BJ (cell line): ENCODE measurements at regions not wholly inside any gene's neighbourhood (a gene's known extent, or its start where the extent isn't known, plus 50 kb on each side); places are given as distances from the start of the nearest gene placed in this dataset.
A peak's percentile ranks its signal among the peaks of the same experiment; 100 is the strongest.

Source experiments
- CTCF ChIA-PET: fragments of 350-600 bp; formaldehyde crosslinking; extraction: SDS; loops from one replicate; lab custom pipeline; 2021; ENCODE audit warnings: antibody characterized with exemption, inconsistent platforms; lab: Yijun Ruan, JAX
- POLR2A ChIA-PET: fragments of 300-600 bp; sonication (Branson Sonifier 250); formaldehyde crosslinking; extraction: SDS; loops from one replicate; lab custom pipeline; 2021; ENCODE audit warnings: antibody characterized with exemption; lab: Charles Lee
- DNase-seq: peaks from one replicate; pipeline ENCODE4 v3.0.0-alpha.2; 2011; ENCODE audit warnings: low read depth
- H3K27me3 ChIP-seq: 2 replicates; pipeline ENCODE4 v1.6.0; 2011; ENCODE audit warnings: low read length; ENCODE audit not compliant: control insufficient read depth, insufficient read depth
- H3K36me3 ChIP-seq: 2 replicates; pipeline ENCODE4 v1.5.1; 2011; ENCODE audit warnings: low read length; ENCODE audit not compliant: control insufficient read depth, insufficient read depth
- H3K4me3 ChIP-seq: 2 replicates; pipeline ENCODE4 v1.5.1; 2011; ENCODE audit warnings: low read depth, mild to moderate bottlenecking, control low read depth, low read length
- CTCF ChIP-seq: IDR thresholded peaks from 2 replicates; pipeline ENCODE4 v1.5.1; 2011; ENCODE audit warnings: low read depth, mild to moderate bottlenecking, control low read depth, inconsistent platforms, low read length, moderate library complexity; ENCODE audit not compliant: insufficient read depth

- H3K4me3 ChIP-seq: no peak overlapping the region
- H3K27me3 ChIP-seq: no peaks in the 10 kb centered on the region
- no peak for TF ChIP-seq CTCF
- no peaks in the 10 kb centered on the region for H3K36me3 ChIP-seq
- no peak for DNase-seq
- ChIA-PET CTCF (no interaction called here), POLR2A (no interaction called here)
These were observed 234.2 kb upstream of the OPRM1 start for GRCh38 chr6:153804755-153805330.

GRCh38 chr6:153801917-153802316 lies 237.1 kb upstream of the OPRM1 start:
- Histone ChIP-seq H3K36me3 (no peaks in the 10 kb centered on the region), H3K4me3 (no peak overlapping the region), H3K27me3 (no peaks in the 10 kb centered on the region)
- DNase-seq: no peak
- CTCF ChIA-PET: interaction anchor here (0.6 kb wide), 1 partner anchor 89 kb away, joined by 3 read pairs; no protein-coding TSS in a partner anchor
- POLR2A ChIA-PET: no interaction called here
- no peak for TF ChIP-seq CTCF

GRCh38 chr6:153800580-153801188 lies 238.4 kb upstream of the OPRM1 start:
- CTCF ChIA-PET: no interaction called here

GRCh38 chr6:153790876-153791473 lies 248.1 kb upstream of the OPRM1 start:
- TF ChIP-seq CTCF: no peak
- no peak for DNase-seq
- Histone ChIP-seq H3K4me3 (no peak overlapping the region), H3K36me3 (no peaks in the 10 kb centered on the region), H3K27me3 (no peaks in the 10 kb centered on the region)
- ChIA-PET POLR2A (no interaction called here), CTCF (interaction anchor here (1.2 kb wide), 1 partner anchor 20 kb away, joined by 3 read pairs; no protein-coding TSS in a partner anchor)

More at GRCh38 chr6:153800580-153801188, 238.4 kb upstream of the OPRM1 start:
- TF ChIP-seq CTCF: no peak
- DNase-seq: no peak
- Histone ChIP-seq H3K4me3 (no peak overlapping the region), H3K36me3 (no peaks in the 10 kb centered on the region), H3K27me3 (no peaks in the 10 kb centered on the region)
- POLR2A ChIA-PET: no interaction called here

- Histone ChIP-seq H3K4me3 (no peak overlapping the region), H3K27me3 (no peaks in the 10 kb centered on the region), H3K36me3 (no peaks in the 10 kb centered on the region)
- ChIA-PET CTCF (no interaction called here), POLR2A (no interaction called here)
- TF ChIP-seq CTCF: no peak
- peak; percentile 31 for DNase-seq
These were observed 249.0 kb upstream of the OPRM1 start for GRCh38 chr6:153790048-153790447.
